CD4-positive, alpha-beta T cell treated with Interleukin-1 beta for 1 hour (primary cell): ENCODE measurements at regions not wholly inside any gene's neighbourhood (a gene's known extent, or its start where the extent isn't known, plus 50 kb on each side); places are given as distances from the start of the nearest gene placed in this dataset.
A peak's percentile ranks its signal among the peaks of the same experiment; 100 is the strongest.

Experiments
- DNase-seq, 2 donors: peaks; one replicate each; pipeline ENCODE4 v3.0.0-alpha.2; 2020 to 2022

DNA sequence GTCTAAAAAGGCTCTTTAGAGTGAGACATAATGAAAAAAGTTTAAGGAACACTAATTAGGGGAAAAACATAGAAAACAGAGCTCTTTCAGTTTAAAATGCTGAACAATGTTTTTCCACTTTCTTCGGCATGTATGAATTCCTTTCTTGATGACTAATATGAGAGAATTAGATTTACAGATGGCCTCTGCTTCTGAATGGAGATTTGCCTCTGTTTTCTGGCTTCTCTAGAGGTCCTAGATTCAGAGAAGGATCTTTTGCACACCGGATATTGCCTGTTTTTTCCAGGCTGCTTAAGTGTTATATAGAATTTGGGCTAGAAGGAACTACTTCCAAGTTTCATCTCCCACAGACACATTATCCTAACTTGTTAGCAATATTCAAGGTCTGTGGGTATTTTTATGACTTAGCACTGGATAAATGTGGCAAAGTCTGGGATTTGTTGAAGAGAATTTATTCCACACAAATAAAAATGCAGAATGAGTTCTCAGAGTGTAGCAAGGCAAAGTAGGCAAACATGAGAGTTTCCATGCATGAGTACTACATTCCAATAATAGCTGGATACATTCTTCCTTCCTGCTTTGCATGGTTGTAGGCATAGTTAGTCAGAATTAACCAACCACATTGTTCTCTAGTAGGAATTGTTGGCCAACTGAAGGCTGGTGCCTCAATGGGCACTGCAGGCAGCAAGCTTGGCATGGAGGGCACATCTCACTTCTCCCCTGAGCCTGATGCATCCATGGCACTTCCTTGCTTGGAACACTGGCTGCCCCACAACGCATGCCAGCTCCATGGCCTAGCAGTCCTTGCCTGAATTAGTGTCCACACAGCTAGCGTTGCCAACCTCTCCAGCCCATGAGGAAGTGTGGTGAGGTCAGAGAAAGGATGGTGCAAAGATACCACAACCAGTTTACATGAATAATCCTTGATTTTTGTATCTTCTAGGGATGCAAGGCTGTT is 224.2 kb downstream of the CLIC5 start:
- no peak for DNase-seq

DNA sequence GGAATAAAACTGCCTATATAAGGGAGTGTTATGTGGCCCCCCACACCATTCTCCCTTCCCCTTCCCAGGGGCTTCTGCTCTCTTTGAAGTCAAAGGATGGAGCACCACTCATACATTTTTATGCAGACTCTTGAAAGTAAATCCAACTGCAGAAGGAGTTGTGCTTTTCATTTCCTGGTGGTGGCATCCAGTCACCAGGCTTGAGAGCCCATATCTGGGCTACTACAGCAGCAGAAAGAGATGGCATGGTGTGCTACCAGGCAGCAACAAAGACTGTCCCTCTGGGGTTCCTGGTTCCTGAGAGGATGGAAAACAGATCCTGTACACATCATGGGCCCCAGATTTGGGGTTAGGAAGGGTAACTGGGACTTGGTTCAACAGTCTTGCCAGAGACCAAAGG is 226.4 kb downstream of the CLIC5 start:
- DNase-seq: no peak

DNA sequence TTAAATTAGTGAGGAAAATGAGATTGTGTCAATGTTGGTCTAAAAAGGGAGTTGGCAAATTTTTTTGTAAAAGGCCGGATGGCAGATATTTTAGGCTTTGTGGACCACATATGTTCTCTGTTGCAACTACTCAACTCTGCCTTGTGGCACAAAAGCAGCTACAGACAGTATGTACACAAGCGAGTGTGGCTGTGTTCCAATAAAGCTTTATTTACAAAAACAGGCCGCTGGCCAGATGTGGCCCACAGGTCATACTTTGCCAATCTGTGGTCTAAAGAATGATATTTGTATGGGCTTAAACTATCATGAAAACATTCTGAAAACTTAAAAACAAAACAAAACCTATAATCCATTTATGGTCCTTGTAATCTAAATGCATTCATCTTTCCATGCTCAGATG is 228.3 kb downstream of the CLIC5 start:
- DNase-seq: no peak

DNA sequence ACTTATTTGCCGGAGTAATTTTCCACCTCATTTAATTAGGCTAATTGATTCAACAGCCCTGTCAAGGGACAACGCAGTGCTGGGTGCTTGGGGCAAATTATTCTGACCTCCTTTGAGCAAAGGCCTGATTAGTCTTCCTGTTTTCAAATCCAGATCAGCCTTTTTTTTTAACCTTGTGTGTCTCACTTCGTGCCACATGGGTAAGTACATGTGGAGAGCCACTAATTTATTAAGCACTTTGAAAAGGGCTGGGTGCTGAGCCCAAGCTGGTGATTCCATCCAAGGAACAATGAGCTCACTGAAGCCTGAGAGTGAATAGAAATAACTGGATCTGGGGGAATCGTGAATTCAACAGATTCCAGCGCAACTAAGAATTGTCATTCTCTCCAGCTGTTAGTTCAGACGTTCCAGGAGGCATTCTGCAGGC is 229.3 kb downstream of the CLIC5 start:
- DNase-seq: no peak

DNA sequence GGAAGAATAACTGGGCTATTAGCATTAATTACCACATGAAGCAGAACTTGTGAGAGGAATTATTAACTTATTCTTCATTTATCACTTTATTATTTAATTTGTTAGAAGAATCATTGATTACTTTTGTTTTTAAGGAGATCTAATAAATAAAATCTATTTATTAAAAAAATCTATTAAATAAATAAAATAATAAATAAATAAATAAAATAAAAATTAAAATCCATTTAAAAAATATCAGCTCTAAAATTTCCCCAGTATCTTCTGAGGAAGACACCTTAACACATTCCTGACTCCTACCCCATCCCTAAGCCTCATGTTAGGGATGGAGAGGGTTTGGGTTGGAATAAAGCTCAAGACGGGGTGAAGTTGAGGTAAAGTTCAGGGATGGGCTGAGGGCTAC is 231.4 kb downstream of the CLIC5 start:
- no peak for DNase-seq

DNA sequence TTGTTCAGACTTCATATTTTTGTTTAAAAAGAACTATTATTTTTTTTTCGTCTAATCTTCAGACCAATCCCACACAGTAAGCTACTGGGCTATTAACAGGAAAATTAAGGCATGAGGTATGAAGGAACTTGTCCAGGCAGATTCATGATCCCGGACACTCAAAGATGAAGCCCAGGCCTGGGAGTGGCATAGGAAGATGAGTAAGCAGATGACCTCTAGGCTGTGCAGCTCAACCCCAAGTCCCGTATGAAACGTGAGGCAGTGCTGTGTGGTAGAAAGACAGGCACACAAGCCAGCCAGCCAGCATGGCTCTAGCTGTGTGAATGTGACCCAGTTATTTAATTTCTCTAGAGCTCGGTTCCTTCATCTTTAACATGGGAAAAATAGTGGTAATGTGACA is 231.9 kb downstream of the CLIC5 start:
- DNase-seq: no peak

DNA sequence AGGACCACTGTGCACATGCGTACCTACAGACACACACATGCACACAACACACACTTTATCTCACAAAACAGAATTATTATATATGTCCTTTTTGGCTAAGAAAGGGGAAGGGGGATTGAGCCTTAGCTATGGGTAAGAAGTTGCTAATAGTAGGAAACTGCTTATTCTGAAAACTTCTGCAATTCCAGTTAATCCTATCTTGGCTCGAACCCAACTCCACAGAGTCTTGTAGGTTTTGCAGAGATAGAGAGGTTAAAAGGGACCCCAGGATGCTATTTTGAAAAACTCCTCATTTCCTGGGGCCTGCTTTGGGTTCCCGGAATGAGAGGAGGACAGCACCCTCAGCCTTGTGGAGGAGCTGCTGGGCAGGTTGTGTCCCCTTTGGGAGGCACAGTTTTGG is 233.8 kb downstream of the CLIC5 start:
- no peak for DNase-seq

DNA sequence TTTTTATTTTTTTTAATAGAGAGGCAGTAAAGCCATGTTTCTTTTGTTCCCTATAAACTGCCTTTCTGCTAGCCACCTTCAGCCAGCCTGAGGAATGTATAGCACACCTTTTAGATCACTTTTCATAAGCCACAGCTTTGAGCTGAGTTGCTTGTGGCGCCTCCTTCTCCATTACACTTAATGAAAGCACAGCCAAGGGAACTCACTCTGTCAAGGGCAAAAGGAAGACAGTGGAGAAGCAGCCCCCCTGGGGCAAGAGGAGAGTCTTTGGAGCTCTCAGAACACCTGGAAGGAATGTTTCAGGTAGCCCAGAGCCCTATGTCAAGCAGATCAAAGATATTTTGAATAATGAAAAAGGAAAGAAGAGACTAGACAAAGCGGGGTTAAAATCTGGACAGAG is 235.1 kb downstream of the CLIC5 start:
- DNase-seq: no peak

DNA sequence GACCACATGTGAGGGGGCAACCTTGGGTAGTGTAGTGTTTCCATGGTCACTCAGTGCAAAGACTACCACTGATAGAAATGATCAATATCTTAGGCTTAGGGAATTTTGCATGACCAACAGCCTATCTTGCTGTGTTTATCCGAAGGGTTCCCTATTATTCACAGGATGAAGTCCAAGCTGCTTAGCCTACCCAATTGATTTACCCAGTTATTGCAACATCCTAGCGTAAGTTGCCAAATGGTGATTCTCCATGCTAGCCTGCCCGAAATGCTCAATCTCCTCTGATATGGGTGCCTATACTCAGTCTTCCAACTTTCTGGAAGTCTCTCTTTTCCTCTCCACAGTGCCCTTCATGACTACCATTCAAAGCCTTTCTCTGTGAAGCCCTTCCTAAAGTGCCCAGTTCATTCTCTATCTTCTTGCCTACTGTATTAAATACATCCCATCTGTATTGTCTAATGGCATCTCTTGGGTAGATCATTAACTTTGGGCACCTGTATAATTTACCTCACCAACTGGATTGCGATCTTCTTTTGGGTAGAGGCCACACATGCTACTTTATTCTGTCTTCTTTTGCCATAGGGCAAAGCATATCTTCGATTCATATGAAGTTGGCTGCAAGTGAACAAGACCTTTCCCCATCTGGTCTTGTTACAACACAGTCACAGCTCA is 240.5 kb downstream of the CLIC5 start:
- no peak for DNase-seq

DNA sequence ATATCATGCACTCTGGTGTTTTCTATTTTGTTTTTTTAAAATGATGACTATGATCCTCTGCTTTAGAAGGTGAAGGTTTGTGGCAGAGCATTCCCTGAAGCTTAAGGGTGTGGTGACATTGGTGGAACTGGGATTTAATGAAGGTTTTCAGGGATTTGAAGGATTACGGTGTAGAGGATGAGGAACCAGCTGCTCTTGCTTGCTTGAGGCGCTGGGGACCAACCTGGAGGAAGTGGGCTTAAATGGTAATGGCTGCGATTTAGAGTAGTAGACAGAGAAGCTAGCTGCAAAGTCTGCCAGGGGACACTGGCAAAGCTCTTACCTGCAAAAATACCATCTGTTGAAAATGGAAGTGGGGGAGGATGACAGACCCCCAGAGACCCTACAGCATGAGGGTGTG is 241.8 kb downstream of the CLIC5 start:
- DNase-seq: no peak

DNA sequence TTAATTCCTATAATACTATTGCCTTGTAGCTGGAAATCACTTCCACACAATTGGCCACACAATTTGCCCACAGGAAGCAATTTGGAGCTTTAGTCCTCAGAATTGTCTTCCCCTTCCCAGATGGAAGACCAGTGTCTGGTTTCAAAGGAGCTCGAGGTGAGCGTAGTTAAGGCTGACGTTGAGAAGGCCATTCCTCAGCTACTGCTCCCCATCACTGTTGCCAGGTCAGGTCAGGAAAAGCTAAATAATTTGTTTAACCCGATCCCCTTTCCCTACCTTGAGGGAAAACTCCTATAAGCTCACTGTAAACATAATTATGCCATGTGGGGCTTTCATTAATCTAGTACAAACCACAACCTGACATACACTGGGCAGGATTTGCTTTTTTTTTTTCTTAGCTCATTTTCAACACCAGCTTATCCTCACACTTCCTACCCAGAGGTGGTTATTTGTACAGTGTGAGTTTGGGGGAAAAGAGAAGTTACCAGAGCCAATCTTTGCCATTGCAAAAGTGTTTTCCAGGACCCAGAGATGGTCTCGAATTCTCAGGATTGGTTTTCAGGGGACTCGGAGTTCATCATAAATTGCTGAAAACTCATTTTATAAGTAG is 242.7 kb downstream of the CLIC5 start:
- no peak for DNase-seq

DNA sequence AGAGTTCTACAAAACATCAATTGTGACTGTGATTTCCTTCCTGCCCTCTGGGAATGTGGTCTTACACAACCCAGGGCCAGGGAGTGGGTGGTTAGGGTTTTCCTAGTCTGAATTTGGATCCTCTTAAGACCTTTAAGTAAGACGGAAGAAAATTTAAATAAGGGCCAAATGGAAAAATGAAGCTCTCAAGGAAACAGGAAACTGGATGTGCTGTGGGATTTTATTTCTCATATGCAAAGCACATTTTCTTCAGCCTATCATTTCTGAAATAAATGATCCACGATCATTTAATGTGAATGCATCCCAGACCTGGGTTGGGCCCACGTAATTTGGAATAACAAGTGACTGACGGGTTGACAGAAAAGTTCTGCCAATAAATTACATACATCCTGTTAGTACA is 243.6 kb downstream of the CLIC5 start:
- no peak for DNase-seq

DNA sequence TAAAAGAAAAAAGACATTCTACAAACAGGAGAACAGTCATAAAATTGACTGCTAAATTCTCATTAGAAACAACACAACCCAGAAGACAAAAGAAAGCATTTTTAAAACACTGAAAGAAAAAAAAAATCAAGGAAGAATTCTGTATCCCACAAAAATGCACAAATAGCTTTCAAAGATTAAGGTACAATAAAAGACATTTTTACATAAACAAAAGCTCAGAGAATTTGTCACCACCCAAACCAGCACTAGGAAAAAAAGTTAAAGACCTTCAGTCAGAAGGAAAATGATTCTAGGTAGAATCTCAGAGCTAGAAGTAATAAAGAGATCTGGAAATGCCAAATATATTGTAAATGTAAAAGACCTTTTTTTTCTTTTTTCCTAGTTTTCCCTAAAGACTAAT is 252.4 kb downstream of the CLIC5 start:
- no peak for DNase-seq

DNA sequence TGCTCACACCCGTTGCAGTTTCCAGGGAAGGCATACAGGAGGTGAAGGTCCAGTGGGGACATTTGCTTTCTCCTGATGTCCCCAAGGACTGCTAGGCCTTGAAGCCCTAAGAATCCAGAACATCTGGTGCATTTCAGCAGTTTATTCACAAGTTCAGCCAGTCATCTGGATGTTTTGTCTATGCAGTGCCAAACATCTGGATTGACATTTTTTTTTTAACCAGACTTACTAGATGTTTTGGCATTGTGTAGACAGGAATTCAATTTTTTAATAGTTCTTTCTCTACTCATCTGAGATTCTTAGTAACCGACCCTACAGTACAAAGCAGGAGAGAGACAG is 256.2 kb downstream of the CLIC5 start:
- no peak for DNase-seq

DNA sequence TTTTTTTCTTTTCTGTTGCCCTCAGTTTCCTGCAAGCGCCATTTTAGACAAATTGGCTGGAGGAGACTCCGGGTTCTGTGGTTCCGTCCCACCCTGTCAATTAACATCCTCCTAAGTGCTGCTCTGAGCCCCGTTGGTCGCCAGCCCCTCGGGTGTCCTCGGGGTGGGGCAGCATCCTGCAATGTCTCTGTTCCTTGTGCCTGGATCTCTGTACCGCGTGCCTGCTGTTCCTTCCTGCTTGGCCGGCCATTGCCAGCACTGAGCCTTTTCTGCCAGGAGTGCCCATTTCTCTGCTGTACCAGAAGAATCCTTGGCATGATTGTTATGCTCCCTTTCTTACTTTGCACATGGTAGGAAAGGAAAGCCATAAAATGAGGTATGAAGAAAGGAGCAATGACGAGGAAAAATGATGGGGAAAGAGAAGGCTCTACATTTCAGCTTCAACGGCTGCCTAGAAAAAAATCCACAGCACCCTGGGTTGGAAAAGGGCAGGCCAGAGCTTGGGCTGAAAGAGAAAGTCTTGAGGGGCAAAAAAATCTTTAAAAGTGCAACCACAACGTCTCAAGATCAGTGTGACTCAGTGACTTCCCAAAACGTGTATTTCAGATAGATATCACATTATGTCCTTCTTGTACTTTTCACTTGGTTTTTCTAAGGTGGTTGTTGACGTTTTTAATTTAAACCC is 256.7 kb downstream of the CLIC5 start:
- no peak for DNase-seq

DNA sequence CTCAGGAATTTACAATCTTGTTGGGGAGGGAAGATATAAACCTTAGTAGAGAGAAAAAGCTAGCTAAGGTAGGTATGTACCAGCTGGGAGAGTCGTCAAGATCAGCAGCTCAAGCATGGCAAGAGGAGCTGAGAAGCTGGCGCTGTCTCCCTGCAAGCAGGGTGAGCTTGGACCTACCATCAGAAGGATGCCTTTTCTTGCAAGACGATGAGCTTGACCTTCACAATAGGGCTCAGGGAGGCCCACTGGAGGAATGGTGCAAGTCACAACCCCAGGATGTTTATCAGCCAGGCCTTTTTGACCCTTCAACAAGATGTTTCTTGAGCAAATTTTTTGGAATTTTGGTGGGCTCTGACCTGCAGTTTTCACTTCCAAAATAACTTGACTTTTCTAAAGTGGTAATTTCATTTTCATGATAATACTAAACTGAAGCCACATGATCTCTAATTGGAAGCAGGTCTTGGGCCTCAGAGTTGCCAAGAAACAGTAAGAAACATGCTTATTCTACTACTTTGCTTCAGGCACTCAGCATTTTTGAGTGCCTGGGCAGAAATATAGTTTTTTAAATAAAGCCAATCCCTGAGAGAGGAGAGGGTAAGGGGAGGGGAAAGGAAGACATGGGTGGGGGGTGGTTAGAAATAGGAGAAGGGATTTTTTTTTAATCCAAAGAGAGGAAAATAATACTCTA is 258.1 kb downstream of the CLIC5 start:
- no peak for DNase-seq

DNA sequence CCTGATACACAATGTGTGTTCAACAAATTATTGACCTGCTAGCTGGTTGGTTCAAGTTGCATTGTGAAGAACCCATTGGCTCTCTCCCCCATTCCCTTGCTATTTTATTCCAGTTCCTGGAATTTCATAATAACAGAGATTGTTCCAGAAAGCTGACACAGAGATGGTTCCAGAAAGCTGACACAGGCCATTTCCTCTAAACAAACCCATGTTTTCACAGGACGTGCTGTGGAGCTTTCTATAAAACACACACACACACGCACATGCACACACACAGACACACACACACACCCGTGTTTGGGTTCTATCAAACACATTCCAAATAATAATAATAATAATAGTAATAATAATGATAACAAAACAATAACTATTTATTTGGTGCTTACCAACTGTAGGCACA is 259.1 kb downstream of the CLIC5 start:
- no peak for DNase-seq

DNA sequence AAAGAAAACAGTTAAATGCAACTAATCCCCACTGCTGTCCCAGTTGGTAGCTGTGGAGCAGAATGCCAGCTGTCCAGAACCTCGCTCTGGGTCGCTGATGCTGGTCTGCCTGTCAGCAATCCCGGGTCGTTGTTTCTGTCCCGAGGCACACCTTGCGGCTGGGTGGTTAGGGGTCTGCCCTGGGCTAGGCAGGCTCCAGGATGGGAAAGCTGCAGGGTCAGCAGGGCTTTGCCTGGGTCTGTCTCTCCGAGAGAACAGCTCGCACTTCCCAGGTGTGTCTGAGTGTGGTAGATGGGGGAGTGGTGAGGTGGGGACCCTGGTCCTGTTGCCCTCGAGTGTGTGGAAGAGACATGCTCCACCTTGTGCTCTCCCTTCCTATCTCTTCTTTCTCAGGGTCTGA is 261.2 kb downstream of the CLIC5 start:
- DNase-seq: no peak

DNA sequence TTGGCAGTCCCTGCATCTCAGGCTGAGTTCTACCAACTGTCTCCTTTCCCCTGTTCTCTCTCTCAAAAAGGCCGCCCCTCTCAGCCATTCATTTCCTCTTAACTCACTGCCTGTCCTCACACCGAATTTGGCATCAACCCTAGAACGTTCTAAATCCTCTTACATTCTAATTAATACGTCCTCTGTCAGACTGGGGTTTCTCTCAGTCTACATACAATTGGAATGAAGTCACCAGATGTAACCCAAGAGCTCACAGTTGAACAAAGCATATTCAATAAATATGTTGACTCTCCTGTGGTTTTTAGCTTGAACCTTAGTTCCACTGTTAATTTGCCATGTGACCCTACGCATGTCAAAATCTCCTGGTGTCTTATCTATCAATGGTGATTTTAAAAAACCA is 269.6 kb downstream of the CLIC5 start:
- no peak for DNase-seq

DNA sequence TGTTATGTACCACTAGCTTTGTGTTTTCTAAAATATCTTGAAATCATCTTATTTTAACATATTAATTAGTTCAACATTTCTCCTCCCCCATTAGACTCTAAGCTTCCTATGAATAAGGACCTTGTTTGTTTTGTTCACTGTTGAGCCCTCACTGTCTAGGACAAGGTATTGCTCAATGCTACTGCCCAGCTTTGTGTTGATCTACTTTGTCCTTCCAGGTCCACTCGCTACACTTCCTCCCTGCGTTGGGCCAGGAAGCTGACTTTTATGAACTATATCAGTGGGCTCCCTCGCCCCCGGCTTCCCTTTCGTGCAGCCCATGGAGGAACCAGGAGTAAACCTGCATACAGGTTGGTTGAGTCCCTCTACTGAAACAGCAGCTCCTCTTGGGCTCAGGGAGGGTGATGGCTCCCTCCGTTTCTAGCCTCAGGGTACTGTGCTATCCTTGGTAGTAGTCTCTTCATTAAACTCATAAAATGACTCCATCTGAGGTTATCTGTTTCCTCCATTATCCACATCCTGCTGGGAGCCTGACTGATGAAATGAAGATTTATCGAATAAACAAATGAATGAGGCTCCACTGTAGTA is 272.5 kb downstream of the CLIC5 start:
- DNase-seq: no peak

DNA sequence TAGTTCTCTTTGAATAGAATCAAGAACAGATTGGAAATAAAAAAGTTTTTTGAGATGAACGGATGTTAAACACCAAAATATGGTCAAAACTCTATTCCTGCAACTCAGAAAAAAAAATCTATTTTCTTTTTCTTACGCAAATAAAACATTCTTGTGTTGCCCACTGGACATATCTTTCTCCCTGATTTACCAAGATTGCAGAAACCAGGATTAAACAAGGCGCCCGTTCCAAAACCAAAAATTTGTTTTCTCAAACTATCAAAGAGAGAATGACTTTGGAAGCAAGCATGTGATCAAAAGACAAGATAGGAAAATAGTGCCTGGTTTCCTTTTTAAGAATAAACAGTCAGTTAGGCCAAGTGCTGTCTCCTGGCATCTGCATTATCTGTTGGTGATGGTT is 273.1 kb downstream of the CLIC5 start:
- no peak for DNase-seq

DNA sequence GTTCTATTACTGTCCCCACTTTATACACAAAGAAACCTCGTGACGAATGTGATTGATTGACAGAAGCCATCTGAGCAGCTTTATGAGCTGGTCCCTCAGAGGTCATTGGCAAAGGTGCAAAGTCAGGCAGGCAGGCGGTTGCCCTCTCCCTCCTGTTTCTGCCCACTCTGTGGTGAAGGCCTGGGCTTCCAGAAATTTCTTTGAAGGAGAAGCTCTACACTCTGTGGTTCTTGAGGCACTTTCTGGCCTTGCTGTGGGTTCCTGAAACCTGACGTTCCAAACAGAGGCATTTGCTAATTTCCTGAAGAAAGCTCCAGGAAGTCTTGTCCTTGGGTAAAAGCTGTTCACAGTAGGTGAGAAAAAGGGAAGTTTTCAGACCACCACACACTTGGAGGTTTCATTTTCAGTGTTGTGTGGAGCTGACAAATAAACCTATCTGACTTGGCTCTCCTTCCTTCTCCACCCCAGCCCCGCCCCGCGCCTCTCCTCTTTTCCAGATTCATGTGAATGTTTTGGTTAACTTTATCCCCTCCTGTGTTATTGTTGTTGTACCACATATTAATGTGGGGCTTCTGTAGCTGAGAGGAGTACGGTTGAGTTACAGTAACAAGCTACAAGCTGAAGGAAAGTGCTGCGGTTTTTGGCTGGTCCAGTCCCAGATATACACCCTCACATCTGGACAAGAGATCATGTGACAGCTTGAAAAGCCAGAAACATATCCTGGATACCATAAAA is 274.1 kb downstream of the CLIC5 start:
- DNase-seq: peak; percentile 3 to 12
